ENCODE measurements at regions not wholly inside any gene's neighbourhood (a gene's known extent, or its start where the extent isn't known, plus 50 kb on each side); places are given as distances from the start of the nearest gene placed in this dataset.

DNA sequence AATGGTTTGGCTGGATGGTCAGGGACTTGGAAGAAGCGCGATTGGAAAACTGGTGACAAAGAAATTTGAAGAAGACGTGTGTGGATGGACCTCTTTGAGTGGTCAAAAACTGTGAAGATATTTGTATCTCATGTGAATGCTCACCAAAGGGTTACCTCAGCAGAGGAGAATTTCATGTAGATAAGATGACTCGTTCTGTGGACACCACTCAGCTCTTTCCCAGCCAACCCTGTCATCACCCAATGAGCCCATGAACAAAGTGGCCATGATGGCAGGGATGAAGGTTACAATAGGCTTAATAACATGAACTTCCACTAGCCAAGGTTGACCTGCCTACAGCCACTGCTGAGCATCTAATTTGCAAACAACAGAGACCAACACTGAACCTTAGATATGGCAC is 248.3 kb downstream of the KCNE4 start:
- no peak for DNase-seq (ENCODE audit: low read depth)
- TF ChIP-seq, protein P1, sequence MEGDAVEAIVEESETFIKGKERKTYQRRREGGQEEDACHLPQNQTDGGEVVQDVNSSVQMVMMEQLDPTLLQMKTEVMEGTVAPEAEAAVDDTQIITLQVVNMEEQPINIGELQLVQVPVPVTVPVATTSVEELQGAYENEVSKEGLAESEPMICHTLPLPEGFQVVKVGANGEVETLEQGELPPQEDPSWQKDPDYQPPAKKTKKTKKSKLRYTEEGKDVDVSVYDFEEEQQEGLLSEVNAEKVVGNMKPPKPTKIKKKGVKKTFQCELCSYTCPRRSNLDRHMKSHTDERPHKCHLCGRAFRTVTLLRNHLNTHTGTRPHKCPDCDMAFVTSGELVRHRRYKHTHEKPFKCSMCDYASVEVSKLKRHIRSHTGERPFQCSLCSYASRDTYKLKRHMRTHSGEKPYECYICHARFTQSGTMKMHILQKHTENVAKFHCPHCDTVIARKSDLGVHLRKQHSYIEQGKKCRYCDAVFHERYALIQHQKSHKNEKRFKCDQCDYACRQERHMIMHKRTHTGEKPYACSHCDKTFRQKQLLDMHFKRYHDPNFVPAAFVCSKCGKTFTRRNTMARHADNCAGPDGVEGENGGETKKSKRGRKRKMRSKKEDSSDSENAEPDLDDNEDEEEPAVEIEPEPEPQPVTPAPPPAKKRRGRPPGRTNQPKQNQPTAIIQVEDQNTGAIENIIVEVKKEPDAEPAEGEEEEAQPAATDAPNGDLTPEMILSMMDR (IDR thresholded peaks at IDR 0.05; ENCODE audit: low read length, missing control alignments): no peak
- H3K4me3 ChIP-seq (replicated peaks; ENCODE audit: low read depth, low read length): no peak overlapping the region

DNA sequence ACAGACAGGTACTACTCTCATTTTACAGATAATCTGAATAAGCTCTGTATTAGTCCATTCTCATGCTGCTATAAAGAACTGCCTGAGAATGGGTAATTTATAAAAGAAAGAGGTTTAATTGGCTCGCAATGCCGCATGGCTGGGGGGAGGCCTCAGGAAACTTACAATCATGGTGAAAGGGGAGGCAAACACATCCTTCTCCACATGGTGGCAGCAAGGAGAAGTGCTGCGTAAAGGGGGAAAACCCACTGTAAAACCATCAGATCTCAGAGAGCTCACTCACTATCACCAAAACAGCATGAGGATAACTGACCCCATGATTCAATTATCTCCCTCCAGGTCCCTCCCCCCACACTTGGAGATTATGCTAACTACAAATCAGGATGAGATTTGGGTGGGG is 254.4 kb downstream of the KCNE4 start:
- DNase-seq (ENCODE audit: low read depth): peak; percentile 53
- TF ChIP-seq, protein P1 (IDR thresholded peaks at IDR 0.05; ENCODE audit: low read length, missing control alignments): peak; percentile 65
- H3K4me3 ChIP-seq (replicated peaks; ENCODE audit: low read depth, low read length): no peak overlapping the region

DNA sequence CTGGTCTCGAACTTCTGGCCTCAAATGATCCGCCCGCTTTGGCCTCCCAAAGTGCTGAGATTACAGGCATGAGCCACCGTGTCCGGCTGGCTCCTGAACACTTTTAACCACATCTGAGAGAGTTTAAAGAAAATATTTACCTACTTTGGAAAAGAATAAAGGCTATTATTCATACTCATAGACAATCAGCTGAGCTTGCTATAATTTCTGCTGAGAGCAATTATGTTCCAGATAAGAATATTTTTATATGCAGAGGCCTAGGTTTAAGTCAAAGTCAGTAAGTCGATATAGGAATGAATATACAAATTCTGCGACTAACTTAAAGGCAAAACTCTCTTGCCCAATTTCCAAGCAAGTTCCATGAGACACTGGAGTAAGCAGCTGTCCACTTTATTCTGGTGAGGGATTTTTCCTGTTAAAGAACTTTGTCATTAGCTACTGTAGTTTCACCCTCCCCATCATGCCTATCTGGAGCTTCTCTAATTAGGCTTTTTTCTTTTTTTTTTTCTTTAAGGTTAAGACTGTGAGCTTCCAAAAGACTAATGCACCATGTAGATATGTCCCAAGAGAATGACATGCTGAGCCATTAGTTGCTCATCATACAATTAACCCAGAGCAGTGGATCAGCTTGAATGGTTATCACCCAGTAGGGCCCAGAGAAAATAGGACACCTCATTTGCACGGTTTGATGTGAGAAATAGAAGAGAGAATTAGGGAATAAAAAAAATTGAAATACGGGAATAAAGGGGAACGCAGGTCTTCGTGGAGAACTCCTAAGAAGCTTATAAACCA is 260.1 kb downstream of the KCNE4 start:
- H3K4me3 ChIP-seq (replicated peaks; ENCODE audit: low read depth, low read length): no peak overlapping the region
- TF ChIP-seq, protein P1 (IDR thresholded peaks at IDR 0.05; ENCODE audit: low read length, missing control alignments): no peak
- no peak for DNase-seq (ENCODE audit: low read depth)

DNA sequence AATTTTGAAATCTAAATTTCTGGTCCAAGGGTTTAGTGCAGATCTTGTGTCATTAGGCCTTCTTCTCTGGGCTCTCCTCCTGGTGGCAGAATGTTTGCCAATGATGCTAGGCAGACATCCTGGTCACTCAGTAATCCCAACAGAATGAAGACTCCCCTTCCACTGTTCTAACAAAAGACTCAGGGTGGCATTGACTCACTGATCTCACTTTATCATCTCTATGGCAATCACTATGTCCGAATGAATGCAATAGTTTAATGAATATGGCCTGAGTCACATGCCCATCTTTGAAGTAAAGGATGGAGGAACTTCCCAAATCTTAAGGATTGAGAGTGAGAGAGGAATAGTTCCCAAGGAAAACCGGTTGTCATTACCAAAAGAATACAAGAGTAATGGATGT is 261.1 kb downstream of the KCNE4 start:
- TF ChIP-seq, protein P1 (IDR thresholded peaks at IDR 0.05; ENCODE audit: low read length, missing control alignments): no peak
- no peak for DNase-seq (ENCODE audit: low read depth)
- no peak overlapping the region for H3K4me3 ChIP-seq (replicated peaks; ENCODE audit: low read depth, low read length)

DNA sequence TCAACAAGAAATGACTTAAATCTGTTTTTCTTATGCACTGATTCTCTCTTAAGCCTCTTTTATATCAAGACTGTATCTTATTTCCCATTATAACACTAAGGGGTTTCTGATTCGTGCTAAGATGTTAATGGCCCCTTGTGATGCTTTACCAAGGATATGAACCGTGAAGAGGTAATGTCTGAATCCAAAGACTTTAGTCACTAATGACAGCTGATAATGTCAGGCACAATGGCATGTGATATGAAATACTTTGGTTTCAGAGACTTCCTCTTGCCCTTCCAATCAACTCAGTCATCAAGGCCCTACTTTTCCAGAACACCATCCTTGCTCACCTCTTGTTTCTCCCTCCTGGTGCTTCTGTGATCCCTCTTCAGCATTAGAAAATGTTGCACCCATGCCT is 262.8 kb downstream of the KCNE4 start:
- TF ChIP-seq, protein P1 (IDR thresholded peaks at IDR 0.05; ENCODE audit: low read length, missing control alignments): no peak
- H3K4me3 ChIP-seq (replicated peaks; ENCODE audit: low read depth, low read length): no peak overlapping the region
- no peak for DNase-seq (ENCODE audit: low read depth)

DNA sequence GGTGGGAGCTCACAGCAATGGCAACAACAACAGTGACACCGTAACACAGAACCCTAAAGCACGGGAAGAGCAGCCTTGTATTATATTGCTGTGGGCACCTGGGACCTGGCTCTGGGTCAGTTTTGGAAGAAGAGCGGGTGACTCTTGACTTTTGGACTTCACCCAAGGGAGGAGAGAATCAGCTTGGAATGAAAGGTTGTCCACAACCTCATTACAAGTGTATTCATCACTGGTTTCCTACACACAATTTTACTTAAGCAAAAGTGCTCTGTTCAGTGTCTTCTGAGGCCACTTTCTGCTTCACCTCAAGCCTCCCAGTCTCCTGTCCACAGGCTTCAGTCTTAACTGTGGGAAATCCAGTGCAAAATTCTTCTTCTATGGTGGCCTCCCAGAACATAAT is 263.8 kb downstream of the KCNE4 start:
- TF ChIP-seq, protein P1 (IDR thresholded peaks at IDR 0.05; ENCODE audit: low read length, missing control alignments): no peak
- H3K4me3 ChIP-seq (replicated peaks; ENCODE audit: low read depth, low read length): no peak overlapping the region
- no peak for DNase-seq (ENCODE audit: low read depth)

DNA sequence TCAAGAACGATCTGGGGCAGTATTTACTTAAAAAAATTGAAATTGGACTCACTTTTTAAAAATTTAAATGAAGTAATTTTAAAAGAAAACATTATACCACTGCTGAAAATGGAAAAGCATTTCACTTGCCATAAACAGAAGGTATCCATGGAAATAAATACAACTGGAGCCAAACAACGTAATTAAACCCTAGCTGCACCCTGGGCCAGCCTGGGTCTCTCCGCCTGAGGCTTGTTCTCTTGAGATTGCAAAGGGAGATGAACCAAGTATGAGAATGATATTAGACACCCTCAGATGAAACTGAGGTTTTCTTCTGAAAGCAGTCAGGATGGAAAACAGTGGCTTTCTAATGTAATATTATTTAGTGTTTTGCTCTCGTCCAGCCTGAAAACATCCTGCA is 264.4 kb downstream of the KCNE4 start:
- no peak for DNase-seq (ENCODE audit: low read depth)
- TF ChIP-seq, protein P1 (IDR thresholded peaks at IDR 0.05; ENCODE audit: low read length, missing control alignments): no peak
- no peak overlapping the region for H3K4me3 ChIP-seq (replicated peaks; ENCODE audit: low read depth, low read length)
